RWPE1 (cell line): ENCODE measurements at regions not wholly inside any gene's neighbourhood (a gene's known extent, or its start where the extent isn't known, plus 50 kb on each side); places are given as distances from the start of the nearest gene placed in this dataset.
A peak's percentile ranks its signal among the peaks of the same experiment; 100 is the strongest.

ENCODE experiments used
- CTCF ChIA-PET: fragments of 350-600 bp; sonication (Branson Sonifier 250); formaldehyde crosslinking; extraction: SDS; loops from one replicate; lab custom pipeline; 2021; lab: Yijun Ruan, JAX
- POLR2A ChIA-PET: fragments of 400-600 bp; formaldehyde crosslinking; extraction: SDS; loops from one replicate; lab custom pipeline; 2020; ENCODE audit warnings: antibody characterized with exemption; ENCODE audit not compliant: low non-redundant PET; lab: Yijun Ruan, JAX
- DNase-seq: peaks from one replicate; pipeline ENCODE4 v3.0.0; 2012; ENCODE audit warnings: low spot score
- H3K27ac ChIP-seq: fragments of 450-650 bp; 2 replicates; pipeline ENCODE4 v1.5.1; 2017
- CTCF ChIP-seq: fragments of 450-650 bp; conservative IDR thresholded peaks from 2 replicates; pipeline ENCODE4 v1.5.1; 2017; ENCODE audit warnings: low read depth, mild to moderate bottlenecking

- CTCF ChIA-PET, result no interaction called here
- H3K27ac ChIP-seq, result no peak overlapping the region
- no peak for DNase-seq
- POLR2A ChIA-PET, result no interaction called here
- TF ChIP-seq CTCF, result no peak
Observed at GRCh38 chr12:98280152-98280551, 235.2 kb upstream of the TMPO start.

- H3K27ac ChIP-seq, result no peak overlapping the region
- DNase-seq, result no peak
- TF ChIP-seq CTCF, result no peak
- POLR2A ChIA-PET, result no interaction called here
- CTCF ChIA-PET, result interaction anchor here (0.5 to 0.7 kb wide), 3 partner anchors 86 to 320 kb away, joined by 3 to 5 read pairs (median 3); no protein-coding TSS in a partner anchor
Observed at GRCh38 chr12:98280621-98281020, 234.8 kb upstream of the TMPO start.

- ChIA-PET CTCF (no interaction called here), POLR2A (no interaction called here)
- no peak for TF ChIP-seq CTCF
- no peak for DNase-seq
- no peak overlapping the region for H3K27ac ChIP-seq
Observed at GRCh38 chr12:98291828-98292227, 223.6 kb upstream of the TMPO start.

- no peak for DNase-seq
- ChIA-PET CTCF (no interaction called here), POLR2A (no interaction called here)
- H3K27ac ChIP-seq, result no peak overlapping the region
- TF ChIP-seq CTCF, result no peak
Observed at GRCh38 chr12:98294051-98294805, 221.2 kb upstream of the TMPO start.

- no peak for DNase-seq
- POLR2A ChIA-PET, result no interaction called here
- no peak for TF ChIP-seq CTCF
- CTCF ChIA-PET, result interaction anchor here (0.7 kb wide), 1 partner anchor 1559 kb away, joined by 3 read pairs; no protein-coding TSS in a partner anchor
- H3K27ac ChIP-seq, result no peak overlapping the region
Observed at GRCh38 chr12:98295681-98296080, 219.7 kb upstream of the TMPO start.

- ChIA-PET POLR2A (no interaction called here), CTCF (interaction anchor here (0.6 kb wide), 1 partner anchor 126 kb away, joined by 3 read pairs; no protein-coding TSS in a partner anchor)
- H3K27ac ChIP-seq, result no peak overlapping the region
- no peak for TF ChIP-seq CTCF
- peak; percentile 9 for DNase-seq
Observed at GRCh38 chr12:98296462-98297079, 218.8 kb upstream of the TMPO start.
